Activated T-cell treated with anti-CD3 and anti-CD28 coated beads, Interleukin-2, amount 50 U/mL, for 4 hours (primary cell): ENCODE measurements at regions not wholly inside any gene's neighbourhood (a gene's known extent, or its start where the extent isn't known, plus 50 kb on each side); places are given as distances from the start of the nearest gene placed in this dataset.

Experiments used
- ATAC-seq, 2 donors: fragments of 200-7000 bp; cut with Tn5 transposase; one replicate each; pipeline ENCODE4 v1.10.0; 2021
- DNase-seq: peaks from one replicate; pipeline ENCODE4 v3.0.0-alpha.2; 2020
- H3K27me3 Mint-ChIP-seq: one replicate; pipeline ENCODE4 v1.8.0; 2021; ENCODE audit warnings: low read depth, mixed read lengths
- H3K36me3 Mint-ChIP-seq: one replicate; pipeline ENCODE4 v1.8.0; 2022; ENCODE audit warnings: mixed read lengths; ENCODE audit not compliant: insufficient read depth
- H3K4me1 Mint-ChIP-seq: one replicate; pipeline ENCODE4 v1.8.0; 2021; ENCODE audit warnings: low read depth, mixed read lengths
- H3K4me3 Mint-ChIP-seq: one replicate; pipeline ENCODE4 v1.8.0; 2021; ENCODE audit warnings: mild to moderate bottlenecking, moderate library complexity, mixed read lengths
- H3K9me3 Mint-ChIP-seq: one replicate; pipeline ENCODE4 v1.8.0; 2021; ENCODE audit warnings: mixed read lengths

DNA sequence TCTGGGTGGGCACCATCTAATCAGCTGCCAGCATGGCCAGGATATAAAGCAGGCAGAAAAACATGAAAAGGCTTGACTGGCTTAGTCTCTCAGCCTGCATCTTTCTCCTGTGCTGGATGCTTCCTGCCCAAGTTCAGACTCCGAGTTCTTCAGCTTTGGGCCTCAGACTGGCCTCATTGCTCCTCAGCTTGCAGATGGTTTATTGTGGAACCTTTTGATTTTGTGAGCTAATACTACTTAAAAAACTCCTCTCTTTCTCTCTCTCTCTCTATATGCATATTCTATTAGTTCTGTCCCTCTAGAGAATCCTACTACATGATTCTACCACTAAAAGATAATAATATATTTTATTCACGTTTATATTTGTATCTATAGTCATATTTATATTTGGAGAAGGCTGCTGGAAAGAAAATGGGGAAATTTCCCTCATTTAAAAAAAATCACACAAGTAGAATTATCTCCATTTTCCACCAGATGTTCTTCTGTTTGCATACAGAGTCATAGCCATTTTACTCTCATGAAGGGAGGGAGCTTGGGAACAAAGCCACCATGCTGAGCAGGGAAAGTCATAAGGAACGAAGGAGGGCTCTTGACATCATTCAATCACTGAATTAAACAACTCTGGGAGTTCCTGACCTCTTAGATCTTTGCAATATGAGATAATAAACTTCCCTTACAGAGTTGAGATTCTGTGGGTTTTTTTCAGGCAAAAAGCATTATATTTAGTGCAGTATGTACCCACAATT, 1137.4 kb upstream of the CDH18 start:
- DNase-seq (no peak), ATAC-seq (no peak)
- Mint-ChIP-seq H3K36me3 (no peaks in the 10 kb centered on the region), H3K9me3 (peaks cover 16% of the 10 kb centered on the region), H3K4me3 (no peak overlapping the region), H3K4me1 (no peaks in the 10 kb centered on the region), H3K27me3 (no peaks in the 10 kb centered on the region)

- Mint-ChIP-seq H3K27me3 (no peaks in the 10 kb centered on the region), H3K4me3 (no peak overlapping the region), H3K4me1 (no peaks in the 10 kb centered on the region), H3K9me3 (peaks cover 15% of the 10 kb centered on the region), H3K36me3 (no peaks in the 10 kb centered on the region)
- DNase-seq (no peak), ATAC-seq (no peak)
Observed at GRCh38 chr5:21121213-21121612, 1133.2 kb upstream of the CDH18 start.

DNA sequence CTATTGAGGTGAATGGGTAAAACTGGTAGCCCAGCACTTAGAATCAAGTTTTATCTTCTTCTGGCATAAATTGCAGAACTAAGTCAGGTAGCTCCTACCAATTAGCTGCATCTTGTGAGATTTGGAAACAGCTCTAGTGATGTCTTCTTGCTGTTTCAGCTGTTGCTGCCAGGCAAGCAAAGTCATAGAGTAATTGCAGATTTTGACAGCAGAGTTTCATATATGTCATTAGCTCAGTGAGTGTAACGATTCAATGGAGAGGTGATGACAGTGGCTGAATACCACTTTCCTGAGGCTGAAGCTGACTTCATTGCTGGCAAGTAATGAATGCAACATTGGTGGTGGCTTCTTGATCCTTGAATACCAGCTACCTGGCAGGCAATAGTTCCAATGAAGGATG, 1109.7 kb upstream of the CDH18 start:
- peaks cover 3% of the 10 kb centered on the region for H3K9me3 Mint-ChIP-seq
- no peaks in the 10 kb centered on the region for H3K4me1 Mint-ChIP-seq
- no peaks in the 10 kb centered on the region for H3K27me3 Mint-ChIP-seq
- DNase-seq (no peak), ATAC-seq (no peak)
- H3K36me3 Mint-ChIP-seq: no peaks in the 10 kb centered on the region
- H3K4me3 Mint-ChIP-seq: no peak overlapping the region

GRCh38 chr5:21094619-21095018, 1106.6 kb upstream of the CDH18 start:
- no peaks in the 10 kb centered on the region for H3K27me3 Mint-ChIP-seq
- H3K9me3 Mint-ChIP-seq: no peaks in the 10 kb centered on the region
- no peak overlapping the region for H3K4me3 Mint-ChIP-seq
- H3K36me3 Mint-ChIP-seq: no peaks in the 10 kb centered on the region
- no peaks in the 10 kb centered on the region for H3K4me1 Mint-ChIP-seq
- DNase-seq (no peak), ATAC-seq (no peak)

GRCh38 chr5:21087766-21088165, 1099.8 kb upstream of the CDH18 start:
- Mint-ChIP-seq H3K36me3 (no peaks in the 10 kb centered on the region), H3K4me1 (no peaks in the 10 kb centered on the region), H3K9me3 (peaks cover 25% of the 10 kb centered on the region), H3K4me3 (no peak overlapping the region), H3K27me3 (no peaks in the 10 kb centered on the region)
- no peak for DNase-seq
- no peak for ATAC-seq

GRCh38 chr5:21085791-21086190, 1097.8 kb upstream of the CDH18 start:
- Mint-ChIP-seq H3K9me3 (peaks cover 35% of the 10 kb centered on the region), H3K27me3 (no peaks in the 10 kb centered on the region), H3K36me3 (no peaks in the 10 kb centered on the region), H3K4me3 (no peak overlapping the region), H3K4me1 (no peaks in the 10 kb centered on the region)
- ATAC-seq: no peak
- DNase-seq: no peak

DNA sequence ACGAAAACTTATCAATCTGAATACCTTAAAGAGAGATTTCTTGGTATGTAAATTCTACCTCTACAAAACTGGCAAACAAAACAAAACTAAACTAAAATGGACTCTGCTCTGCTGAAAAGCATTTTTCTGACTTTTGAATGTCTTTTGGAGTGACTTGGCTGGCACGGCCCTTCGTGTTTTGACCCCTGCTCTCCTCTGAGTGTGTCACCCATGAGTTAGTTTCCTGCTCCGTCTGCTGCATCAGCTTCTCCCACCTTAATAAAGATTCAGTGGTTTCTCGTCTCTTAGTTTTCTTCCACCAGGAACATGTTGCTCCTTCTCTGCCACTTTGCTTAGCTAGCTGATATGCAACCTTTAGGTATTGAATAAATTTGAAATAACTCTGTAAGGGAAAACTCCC, 1084.0 kb upstream of the CDH18 start:
- no peak overlapping the region for H3K4me3 Mint-ChIP-seq
- no peaks in the 10 kb centered on the region for H3K9me3 Mint-ChIP-seq
- no peaks in the 10 kb centered on the region for H3K27me3 Mint-ChIP-seq
- H3K4me1 Mint-ChIP-seq: no peaks in the 10 kb centered on the region
- no peak for DNase-seq
- H3K36me3 Mint-ChIP-seq: no peaks in the 10 kb centered on the region
- ATAC-seq: no peak

GRCh38 chr5:21071421-21071820, 1083.4 kb upstream of the CDH18 start:
- Mint-ChIP-seq H3K36me3 (no peaks in the 10 kb centered on the region), H3K4me1 (no peaks in the 10 kb centered on the region), H3K27me3 (no peaks in the 10 kb centered on the region), H3K9me3 (no peaks in the 10 kb centered on the region), H3K4me3 (no peak overlapping the region)
- ATAC-seq (no peak), DNase-seq (no peak)

DNA sequence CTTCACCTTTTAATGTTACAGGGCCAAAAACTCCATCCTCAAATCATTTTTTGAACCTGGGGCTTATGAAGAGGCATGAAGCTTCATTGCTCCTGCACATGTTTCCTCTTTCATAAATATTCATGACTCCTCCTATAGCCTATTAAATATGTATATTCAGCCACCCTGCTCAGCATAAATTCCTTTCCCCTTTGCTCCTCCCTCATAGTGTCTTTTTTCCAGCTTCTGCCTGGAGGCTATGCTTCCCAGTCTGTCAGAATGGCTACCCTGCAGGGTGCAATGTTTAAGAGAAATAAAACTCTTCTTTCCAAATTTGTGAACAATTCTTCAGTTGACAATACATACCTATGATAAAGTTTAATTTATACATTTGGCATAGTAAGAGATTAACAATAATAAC, 1082.9 kb upstream of the CDH18 start:
- ATAC-seq (no peak), DNase-seq (no peak)
- H3K9me3 Mint-ChIP-seq: no peaks in the 10 kb centered on the region
- no peaks in the 10 kb centered on the region for H3K36me3 Mint-ChIP-seq
- H3K4me3 Mint-ChIP-seq: no peak overlapping the region
- no peaks in the 10 kb centered on the region for H3K27me3 Mint-ChIP-seq
- no peaks in the 10 kb centered on the region for H3K4me1 Mint-ChIP-seq

GRCh38 chr5:21067724-21068123, 1079.7 kb upstream of the CDH18 start:
- H3K27me3 Mint-ChIP-seq: no peaks in the 10 kb centered on the region
- DNase-seq: no peak
- H3K9me3 Mint-ChIP-seq: peaks cover 2% of the 10 kb centered on the region
- no peaks in the 10 kb centered on the region for H3K4me1 Mint-ChIP-seq
- no peaks in the 10 kb centered on the region for H3K36me3 Mint-ChIP-seq
- ATAC-seq: no peak
- H3K4me3 Mint-ChIP-seq: no peak overlapping the region

GRCh38 chr5:21063146-21063545, 1075.1 kb upstream of the CDH18 start:
- ATAC-seq (no peak), DNase-seq (no peak)
- Mint-ChIP-seq H3K4me3 (no peak overlapping the region), H3K36me3 (no peaks in the 10 kb centered on the region), H3K27me3 (no peaks in the 10 kb centered on the region), H3K9me3 (peaks cover 32% of the 10 kb centered on the region), H3K4me1 (no peaks in the 10 kb centered on the region)

DNA sequence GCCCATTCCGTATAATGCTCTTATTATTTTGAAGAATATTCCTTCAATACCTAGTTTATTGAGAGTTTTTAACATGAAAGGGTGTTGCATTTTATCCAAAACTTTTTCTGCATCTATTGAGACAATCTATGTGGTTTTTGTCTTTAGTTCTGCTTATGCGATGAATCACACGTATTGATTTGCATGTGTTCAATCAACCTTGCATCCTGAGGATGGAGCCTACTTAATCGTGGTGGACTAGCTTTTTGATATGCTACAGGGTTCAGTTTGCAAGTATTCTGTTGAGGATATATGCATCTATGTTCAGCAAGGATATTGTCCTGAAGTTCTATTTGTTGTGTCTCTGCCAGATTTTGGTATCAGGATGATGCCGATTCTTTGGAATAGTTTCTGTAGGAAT, 1070.3 kb upstream of the CDH18 start:
- no peak for DNase-seq
- Mint-ChIP-seq H3K4me1 (no peaks in the 10 kb centered on the region), H3K36me3 (no peaks in the 10 kb centered on the region), H3K9me3 (peaks cover 41% of the 10 kb centered on the region), H3K27me3 (no peaks in the 10 kb centered on the region), H3K4me3 (no peak overlapping the region)
- no peak for ATAC-seq

GRCh38 chr5:21051945-21052344, 1063.9 kb upstream of the CDH18 start:
- Mint-ChIP-seq H3K36me3 (no peaks in the 10 kb centered on the region), H3K4me3 (no peak overlapping the region), H3K4me1 (no peaks in the 10 kb centered on the region), H3K9me3 (peaks cover 26% of the 10 kb centered on the region), H3K27me3 (no peaks in the 10 kb centered on the region)
- ATAC-seq (no peak), DNase-seq (no peak)

- no peaks in the 10 kb centered on the region for H3K27me3 Mint-ChIP-seq
- no peaks in the 10 kb centered on the region for H3K4me1 Mint-ChIP-seq
- H3K9me3 Mint-ChIP-seq: peaks cover 26% of the 10 kb centered on the region
- no peak for ATAC-seq
- H3K4me3 Mint-ChIP-seq: no peak overlapping the region
- no peaks in the 10 kb centered on the region for H3K36me3 Mint-ChIP-seq
- no peak for DNase-seq
Observed at GRCh38 chr5:21049901-21050300, 1061.9 kb upstream of the CDH18 start.

DNA sequence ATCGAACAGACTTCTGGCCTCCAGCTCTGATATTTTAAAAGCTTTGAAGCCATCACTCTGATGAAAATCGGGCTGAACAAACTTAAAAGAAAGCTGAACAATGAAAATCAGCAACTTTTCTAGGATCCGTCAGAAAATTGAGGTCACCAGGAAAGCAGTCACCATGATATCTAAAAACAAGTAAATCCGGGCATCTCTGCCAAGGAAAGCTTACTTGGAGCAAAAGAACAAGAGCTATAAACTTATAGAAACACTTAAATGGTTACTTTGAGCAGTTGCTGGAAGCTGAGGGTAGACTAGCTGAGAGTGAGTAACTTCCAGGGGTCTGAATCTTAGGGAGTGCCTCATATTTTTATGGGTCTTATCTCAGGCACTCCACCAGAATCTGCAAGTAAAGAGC, 1043.0 kb upstream of the CDH18 start:
- H3K9me3 Mint-ChIP-seq: peaks cover 14% of the 10 kb centered on the region
- ATAC-seq (no peak), DNase-seq (no peak)
- H3K27me3 Mint-ChIP-seq: no peaks in the 10 kb centered on the region
- H3K4me3 Mint-ChIP-seq: no peak overlapping the region
- no peaks in the 10 kb centered on the region for H3K4me1 Mint-ChIP-seq
- H3K36me3 Mint-ChIP-seq: no peaks in the 10 kb centered on the region

GRCh38 chr5:21024966-21025365, 1037.0 kb upstream of the CDH18 start:
- Mint-ChIP-seq H3K4me1 (no peaks in the 10 kb centered on the region), H3K27me3 (no peaks in the 10 kb centered on the region), H3K9me3 (peaks cover 24% of the 10 kb centered on the region), H3K36me3 (no peaks in the 10 kb centered on the region), H3K4me3 (no peak overlapping the region)
- DNase-seq (no peak), ATAC-seq (no peak)
